OCI-LY1 (cell line): ENCODE measurements at regions not wholly inside any gene's neighbourhood (a gene's known extent, or its start where the extent isn't known, plus 50 kb on each side); places are given as distances from the start of the nearest gene placed in this dataset.

Experiments used
- EZH2 ChIP-seq: fragments of 200-600 bp; sonication (generic), shearing (Covaris generic); IDR thresholded peaks from 2 replicates; pipeline ENCODE4 v1.8.0; 2017; ENCODE audit warnings: borderline replicate concordance, mixed run types, mild to moderate bottlenecking, antibody characterized with exemption, low read length, moderate library complexity, mixed read lengths
- TF ChIP-seq, protein P1 (sequence below): fragments of 200-600 bp; sonication (generic), shearing (Covaris generic); IDR thresholded peaks from 2 replicates; pipeline ENCODE4 v1.5.1; 2017; ENCODE audit warnings: mild to moderate bottlenecking, antibody characterized with exemption, low read length, moderate library complexity, mixed read lengths

DNA sequence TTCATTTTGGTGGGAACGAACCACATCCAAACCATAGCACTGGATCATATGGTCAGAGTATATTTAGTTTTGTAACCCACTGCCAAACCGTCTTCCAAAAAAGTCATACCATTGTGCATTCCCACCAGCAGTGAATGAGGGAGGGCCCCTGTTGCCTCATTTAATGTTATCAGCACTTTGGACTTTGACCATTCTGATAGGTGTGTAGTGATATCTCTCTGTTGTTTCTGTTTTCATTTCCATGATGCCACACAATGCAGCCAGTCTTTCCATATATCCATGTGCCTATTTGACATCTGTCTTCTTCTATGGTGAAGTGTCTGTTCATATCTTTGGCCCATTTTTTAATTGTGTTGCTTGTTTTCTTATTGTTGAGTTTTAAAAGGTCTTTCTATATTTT, 105.0 kb upstream of the PPP2R2D start:
- TF ChIP-seq EZH2 = no peak
- TF ChIP-seq, protein P1, sequence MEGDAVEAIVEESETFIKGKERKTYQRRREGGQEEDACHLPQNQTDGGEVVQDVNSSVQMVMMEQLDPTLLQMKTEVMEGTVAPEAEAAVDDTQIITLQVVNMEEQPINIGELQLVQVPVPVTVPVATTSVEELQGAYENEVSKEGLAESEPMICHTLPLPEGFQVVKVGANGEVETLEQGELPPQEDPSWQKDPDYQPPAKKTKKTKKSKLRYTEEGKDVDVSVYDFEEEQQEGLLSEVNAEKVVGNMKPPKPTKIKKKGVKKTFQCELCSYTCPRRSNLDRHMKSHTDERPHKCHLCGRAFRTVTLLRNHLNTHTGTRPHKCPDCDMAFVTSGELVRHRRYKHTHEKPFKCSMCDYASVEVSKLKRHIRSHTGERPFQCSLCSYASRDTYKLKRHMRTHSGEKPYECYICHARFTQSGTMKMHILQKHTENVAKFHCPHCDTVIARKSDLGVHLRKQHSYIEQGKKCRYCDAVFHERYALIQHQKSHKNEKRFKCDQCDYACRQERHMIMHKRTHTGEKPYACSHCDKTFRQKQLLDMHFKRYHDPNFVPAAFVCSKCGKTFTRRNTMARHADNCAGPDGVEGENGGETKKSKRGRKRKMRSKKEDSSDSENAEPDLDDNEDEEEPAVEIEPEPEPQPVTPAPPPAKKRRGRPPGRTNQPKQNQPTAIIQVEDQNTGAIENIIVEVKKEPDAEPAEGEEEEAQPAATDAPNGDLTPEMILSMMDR = no peak
